ENCODE measurements at regions not wholly inside any gene's neighbourhood (a gene's known extent, or its start where the extent isn't known, plus 50 kb on each side); places are given as distances from the start of the nearest gene placed in this dataset.

DNA sequence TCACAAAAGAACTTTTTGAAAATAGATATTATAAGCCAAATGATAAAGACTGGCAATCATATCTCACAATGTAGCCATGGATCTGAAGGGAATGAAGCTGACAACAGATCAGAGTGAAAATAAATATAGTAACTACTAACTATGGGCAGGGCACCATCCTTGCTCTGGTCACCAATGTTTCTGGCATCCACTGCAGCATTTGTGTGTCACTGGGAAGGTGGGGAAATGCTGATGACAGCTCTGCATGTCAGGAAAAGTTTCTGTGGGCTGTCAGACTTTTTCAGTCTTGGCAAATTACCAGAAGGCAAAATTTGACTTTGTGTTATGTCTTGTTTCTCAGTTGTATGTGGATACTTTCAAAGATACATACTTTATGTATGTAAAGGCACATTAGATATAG lies 195.6 kb downstream of the ZNF326 start:
- H3K36me3 ChIP-seq: no peaks in the 10 kb centered on the region
- TF ChIP-seq, protein P1, sequence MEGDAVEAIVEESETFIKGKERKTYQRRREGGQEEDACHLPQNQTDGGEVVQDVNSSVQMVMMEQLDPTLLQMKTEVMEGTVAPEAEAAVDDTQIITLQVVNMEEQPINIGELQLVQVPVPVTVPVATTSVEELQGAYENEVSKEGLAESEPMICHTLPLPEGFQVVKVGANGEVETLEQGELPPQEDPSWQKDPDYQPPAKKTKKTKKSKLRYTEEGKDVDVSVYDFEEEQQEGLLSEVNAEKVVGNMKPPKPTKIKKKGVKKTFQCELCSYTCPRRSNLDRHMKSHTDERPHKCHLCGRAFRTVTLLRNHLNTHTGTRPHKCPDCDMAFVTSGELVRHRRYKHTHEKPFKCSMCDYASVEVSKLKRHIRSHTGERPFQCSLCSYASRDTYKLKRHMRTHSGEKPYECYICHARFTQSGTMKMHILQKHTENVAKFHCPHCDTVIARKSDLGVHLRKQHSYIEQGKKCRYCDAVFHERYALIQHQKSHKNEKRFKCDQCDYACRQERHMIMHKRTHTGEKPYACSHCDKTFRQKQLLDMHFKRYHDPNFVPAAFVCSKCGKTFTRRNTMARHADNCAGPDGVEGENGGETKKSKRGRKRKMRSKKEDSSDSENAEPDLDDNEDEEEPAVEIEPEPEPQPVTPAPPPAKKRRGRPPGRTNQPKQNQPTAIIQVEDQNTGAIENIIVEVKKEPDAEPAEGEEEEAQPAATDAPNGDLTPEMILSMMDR (IDR thresholded peaks at IDR 0.05): no peak
- intact Hi-C loops (cut with DNase I; ENCODE audit: low total_unique reads): no loop called here

DNA sequence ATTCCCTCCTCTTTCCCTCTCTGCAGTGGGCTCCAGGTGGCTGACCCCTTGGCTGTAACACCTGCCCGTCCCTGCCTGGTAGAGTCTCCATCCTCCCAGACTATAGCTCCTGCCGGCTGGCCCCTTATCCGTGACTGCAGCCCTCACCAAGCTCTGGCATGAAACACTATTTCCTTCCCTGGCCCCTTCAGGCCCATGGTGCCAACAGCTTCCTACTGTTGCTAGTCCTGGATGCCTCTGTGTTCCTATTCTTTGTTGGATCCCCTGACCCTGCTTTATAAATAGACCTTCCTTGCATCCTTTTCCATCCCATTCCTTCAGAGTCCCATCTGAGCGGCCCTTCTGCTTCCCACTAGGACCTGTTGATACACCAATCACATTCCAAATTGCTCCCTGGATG lies 195.0 kb downstream of the ZNF326 start:
- H3K36me3 ChIP-seq: no peaks in the 10 kb centered on the region
- no peak overlapping the region for H3K4me3 ChIP-seq
- no peaks in the 10 kb centered on the region for H3K4me1 ChIP-seq
- intact Hi-C loops (cut with DNase I; ENCODE audit: low total_unique reads): no loop called here
- no peaks in the 10 kb centered on the region for H3K9me3 ChIP-seq
- H3K27me3 ChIP-seq: no peaks in the 10 kb centered on the region
- TF ChIP-seq POLR2A (IDR thresholded peaks at IDR 0.05) (no peak), POLR2AphosphoS5 (IDR thresholded peaks at IDR 0.05) (no peak)
- TF ChIP-seq, protein P1 (IDR thresholded peaks at IDR 0.05): no peak
- no peak overlapping the region for H3K27ac ChIP-seq
- no peak for DNase-seq (ENCODE audit: low spot score in 2 of 2)

More for the DNA sequence above, 195.6 kb downstream of the ZNF326 start:
- H3K4me3 ChIP-seq: no peak overlapping the region
- no peak for DNase-seq (ENCODE audit: low spot score in 2 of 2)
- H3K27ac ChIP-seq: no peak overlapping the region
- H3K4me1 ChIP-seq: no peaks in the 10 kb centered on the region
- no peaks in the 10 kb centered on the region for H3K9me3 ChIP-seq
- H3K27me3 ChIP-seq: no peaks in the 10 kb centered on the region

DNA sequence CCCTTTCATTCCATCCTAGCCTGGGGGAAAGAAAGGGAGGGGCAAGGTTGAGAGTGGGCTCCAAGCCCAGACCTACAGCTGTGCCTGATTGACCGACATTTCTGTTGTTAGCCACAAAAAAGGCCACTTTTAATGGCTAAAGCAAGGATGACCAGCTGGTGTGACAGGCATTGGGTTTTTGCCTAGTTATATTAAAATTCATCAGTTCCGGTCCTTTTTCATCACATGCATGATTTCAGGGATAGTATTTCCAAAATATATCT lies 192.3 kb downstream of the ZNF326 start:
- H3K4me3 ChIP-seq: no peak overlapping the region
- TF ChIP-seq POLR2A (IDR thresholded peaks at IDR 0.05): no peak
- TF ChIP-seq, protein P1 (IDR thresholded peaks at IDR 0.05): no peak
- no peak for TF ChIP-seq POLR2AphosphoS5 (IDR thresholded peaks at IDR 0.05)
- H3K27ac ChIP-seq: no peak overlapping the region
- no peaks in the 10 kb centered on the region for H3K4me1 ChIP-seq
- intact Hi-C loops (cut with DNase I; ENCODE audit: low total_unique reads): no loop called here
- no peak for DNase-seq (ENCODE audit: low spot score in 2 of 2)
- no peaks in the 10 kb centered on the region for H3K27me3 ChIP-seq
- no peaks in the 10 kb centered on the region for H3K9me3 ChIP-seq
- H3K36me3 ChIP-seq: no peaks in the 10 kb centered on the region

DNA sequence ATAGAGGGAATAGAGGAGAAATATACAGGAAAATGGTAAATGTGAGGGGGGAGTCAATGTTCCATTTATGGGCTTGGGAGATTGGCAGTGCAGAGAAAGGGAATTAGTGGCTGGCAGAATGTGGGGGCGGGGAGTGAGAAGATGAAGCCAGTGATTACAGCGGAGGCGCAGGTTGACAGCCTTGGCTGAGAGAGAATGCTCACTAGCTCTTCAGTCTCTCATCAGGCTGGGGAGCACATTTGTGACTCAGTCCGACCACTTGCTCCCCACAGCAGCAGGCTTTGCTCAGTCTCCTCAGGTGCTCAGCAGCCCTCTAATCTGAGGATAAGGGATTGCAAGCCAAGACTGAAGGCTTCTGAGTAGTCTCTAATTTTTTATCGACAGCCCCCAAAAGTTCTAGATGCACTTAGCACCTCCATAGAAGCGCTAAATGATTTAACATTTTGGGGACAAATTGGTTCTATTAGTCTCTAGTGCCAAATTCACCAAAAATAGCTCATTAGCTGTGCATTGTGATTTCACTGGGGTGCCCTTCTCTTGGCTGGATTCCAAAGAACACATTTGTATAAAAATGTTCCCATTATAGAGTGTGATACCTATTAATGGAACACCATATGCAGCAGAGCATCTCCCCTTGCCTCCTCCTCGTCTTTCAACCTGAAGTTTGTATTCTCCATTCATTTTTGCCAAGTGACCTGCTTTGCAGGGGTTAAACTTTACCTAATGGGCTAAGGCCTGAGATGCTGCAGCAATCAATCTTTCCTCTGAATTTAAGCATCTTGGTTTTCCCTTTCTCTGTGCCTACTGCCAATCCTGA lies 191.8 kb downstream of the ZNF326 start:
- no peak for DNase-seq (ENCODE audit: low spot score in 2 of 2)
- H3K4me1 ChIP-seq: no peaks in the 10 kb centered on the region
- H3K36me3 ChIP-seq: no peaks in the 10 kb centered on the region
- no peaks in the 10 kb centered on the region for H3K27me3 ChIP-seq
- no peaks in the 10 kb centered on the region for H3K9me3 ChIP-seq
- TF ChIP-seq POLR2A (IDR thresholded peaks at IDR 0.05) (no peak), POLR2AphosphoS5 (IDR thresholded peaks at IDR 0.05) (no peak)
- TF ChIP-seq, protein P1 (IDR thresholded peaks at IDR 0.05): no peak
- intact Hi-C loops (cut with DNase I; ENCODE audit: low total_unique reads): no loop called here
- no peak overlapping the region for H3K27ac ChIP-seq
- no peak overlapping the region for H3K4me3 ChIP-seq

DNA sequence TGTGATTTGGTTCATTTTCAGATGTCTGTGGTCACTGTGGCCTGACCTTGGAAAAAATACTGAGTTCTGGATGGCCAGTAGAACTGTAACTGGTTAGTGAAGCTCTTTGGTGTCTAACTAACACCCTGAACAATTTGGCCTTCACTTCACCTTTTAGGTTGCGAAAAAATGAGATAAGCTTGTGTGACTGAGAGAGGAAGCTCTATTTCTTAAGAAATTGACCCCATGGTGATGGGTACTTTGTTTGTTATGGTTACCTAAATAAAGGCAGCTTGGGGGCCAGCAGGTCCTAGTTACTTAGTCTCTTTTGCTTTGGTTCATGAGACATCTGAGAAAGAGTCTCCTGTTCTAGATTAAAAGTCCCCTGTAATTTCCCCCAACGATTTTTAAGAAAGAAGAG lies 181.6 kb downstream of the ZNF326 start:
- intact Hi-C loops (cut with DNase I; ENCODE audit: low total_unique reads): no loop called here
- no peaks in the 10 kb centered on the region for H3K27me3 ChIP-seq
- no peaks in the 10 kb centered on the region for H3K4me1 ChIP-seq
- no peaks in the 10 kb centered on the region for H3K36me3 ChIP-seq
- H3K9me3 ChIP-seq: no peaks in the 10 kb centered on the region
- H3K27ac ChIP-seq: no peak overlapping the region
- H3K4me3 ChIP-seq: no peak overlapping the region
- TF ChIP-seq, protein P1 (IDR thresholded peaks at IDR 0.05): no peak
- TF ChIP-seq POLR2AphosphoS5 (IDR thresholded peaks at IDR 0.05) (no peak), POLR2A (IDR thresholded peaks at IDR 0.05) (no peak)
- no peak for DNase-seq (ENCODE audit: low spot score in 2 of 2)

Measured in breast epithelium (tissue), 4 donors.